Ishikawa (cell line): ENCODE measurements at regions not wholly inside any gene's neighbourhood (a gene's known extent, or its start where the extent isn't known, plus 50 kb on each side); places are given as distances from the start of the nearest gene placed in this dataset.

Experiments
- CEBPB ChIP-seq: IDR thresholded peaks from 2 replicates; pipeline ENCODE4 v1.6.1; 2012
- CREB1 ChIP-seq: IDR thresholded peaks from 2 replicates; pipeline ENCODE4 v1.6.1; 2012; ENCODE audit warnings: low read depth
- EGR1 ChIP-seq: IDR thresholded peaks from 2 replicates; pipeline ENCODE4 v1.6.1; 2012
- EP300 ChIP-seq: IDR thresholded peaks from 2 replicates; pipeline ENCODE4 v1.6.1; 2012; ENCODE audit warnings: borderline replicate concordance
- FOXM1 ChIP-seq: IDR thresholded peaks from 2 replicates; pipeline ENCODE4 v1.6.1; 2012; ENCODE audit warnings: low read depth, borderline replicate concordance
- MAX ChIP-seq: IDR thresholded peaks from 2 replicates; pipeline ENCODE4 v1.6.1; 2012
- NFIC ChIP-seq: IDR thresholded peaks from 2 replicates; pipeline ENCODE4 v1.6.1; 2012
- RAD21 ChIP-seq: IDR thresholded peaks from 2 replicates; pipeline ENCODE4 v1.6.1; 2012; ENCODE audit warnings: low read depth
- REST ChIP-seq: IDR thresholded peaks from 2 replicates; pipeline ENCODE4 v1.6.1; 2012; ENCODE audit warnings: low read depth, mild to moderate bottlenecking
- TAF1 ChIP-seq: IDR thresholded peaks from 2 replicates; pipeline ENCODE4 v1.6.1; 2012; ENCODE audit warnings: low read depth, mild to moderate bottlenecking
- TCF12 ChIP-seq: IDR thresholded peaks from 2 replicates; pipeline ENCODE4 v1.6.1; 2012; ENCODE audit warnings: low read depth
- TEAD4 ChIP-seq: IDR thresholded peaks from 2 replicates; pipeline ENCODE4 v1.6.1; 2012
- USF1 ChIP-seq: IDR thresholded peaks from 2 replicates; pipeline ENCODE4 v1.6.1; 2012
- YY1 ChIP-seq: IDR thresholded peaks from 2 replicates; pipeline ENCODE4 v1.6.1; 2012; ENCODE audit warnings: low read depth
- ZBTB7A ChIP-seq: IDR thresholded peaks from 2 replicates; pipeline ENCODE4 v1.6.1; 2012; ENCODE audit warnings: low read depth

- TF ChIP-seq EGR1 (no peak), TCF12 (no peak), FOXM1 (no peak), CREB1 (no peak), EP300 (no peak), REST (no peak), RAD21 (no peak), NFIC (no peak), TEAD4 (no peak), YY1 (no peak)
Measured at GRCh38 chr9:79471580-79472543, 99.9 kb upstream of the TLE4 start.

- TF ChIP-seq USF1 (no peak), CEBPB (no peak), TCF12 (no peak), TEAD4 (no peak), MAX (no peak), CREB1 (no peak), REST (no peak), EP300 (no peak), FOXM1 (no peak), RAD21 (no peak), YY1 (no peak), EGR1 (no peak), NFIC (no peak), ZBTB7A (no peak), TAF1 (no peak)
Measured at GRCh38 chr9:79473704-79474103, 98.1 kb upstream of the TLE4 start.

GRCh38 chr9:79477241-79477840 is 94.4 kb upstream of the TLE4 start:
- no peak for TF ChIP-seq CREB1

- TF ChIP-seq RAD21 (no peak), FOXM1 (no peak), NFIC (no peak), TCF12 (no peak), EP300 (no peak), TEAD4 (no peak), TAF1 (no peak), YY1 (no peak), USF1 (no peak), CREB1 (no peak), CEBPB (no peak), MAX (no peak), REST (no peak), EGR1 (no peak), ZBTB7A (no peak)
Measured at GRCh38 chr9:79477955-79478771, 93.6 kb upstream of the TLE4 start.
